MM.1S (cell line): ENCODE measurements at regions not wholly inside any gene's neighbourhood (a gene's known extent, or its start where the extent isn't known, plus 50 kb on each side); places are given as distances from the start of the nearest gene placed in this dataset.

Experiments used
- CTCF ChIP-seq: fragments of 300-600 bp; sonication (generic); IDR thresholded peaks from 2 replicates; pipeline ENCODE4 v1.5.1; 2016; ENCODE audit warnings: antibody characterized with exemption, low read length, mixed read lengths
- EZH2 ChIP-seq: fragments of 300-600 bp; sonication (generic); optimal IDR thresholded peaks from 2 replicates; pipeline ENCODE3; 2017; ENCODE audit warnings: low read depth, mild to moderate bottlenecking, antibody characterized with exemption, low read length, mixed read lengths

- TF ChIP-seq CTCF = no peak
- no peak for TF ChIP-seq EZH2
These were observed 354.1 kb upstream of the B3GALT2 start for GRCh38 chr1:193540511-193540910.
